Activated naive CD4-positive, alpha-beta T cell (primary cell): ENCODE measurements at regions not wholly inside any gene's neighbourhood (a gene's known extent, or its start where the extent isn't known, plus 50 kb on each side); places are given as distances from the start of the nearest gene placed in this dataset.

ENCODE experiments used
- DNase-seq, 4 experiments: peaks; one replicate each; lab custom pipeline; 2025; lab: John Stamatoyannopoulos, UW

DNA sequence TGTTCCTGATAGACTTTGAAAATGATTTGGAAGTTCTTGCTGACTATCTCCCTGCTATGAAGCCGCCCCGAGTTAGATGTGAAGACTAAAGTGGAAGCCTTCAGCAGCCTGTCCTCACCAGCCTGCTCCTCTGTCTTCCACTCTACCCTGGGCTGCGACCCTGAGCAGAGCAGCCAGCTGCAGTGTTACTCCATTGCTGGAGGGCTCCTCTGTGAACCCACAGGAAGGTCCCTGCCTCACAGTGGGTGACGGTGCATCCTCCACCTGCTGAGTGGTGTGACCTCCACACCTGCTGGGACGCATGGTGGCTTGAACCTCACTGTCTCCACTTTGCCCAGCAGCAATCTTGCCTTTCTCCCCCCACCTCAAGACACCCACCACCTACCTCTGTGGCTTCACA is 116.4 kb downstream of the IRS2 start:
- no peak for DNase-seq

DNA sequence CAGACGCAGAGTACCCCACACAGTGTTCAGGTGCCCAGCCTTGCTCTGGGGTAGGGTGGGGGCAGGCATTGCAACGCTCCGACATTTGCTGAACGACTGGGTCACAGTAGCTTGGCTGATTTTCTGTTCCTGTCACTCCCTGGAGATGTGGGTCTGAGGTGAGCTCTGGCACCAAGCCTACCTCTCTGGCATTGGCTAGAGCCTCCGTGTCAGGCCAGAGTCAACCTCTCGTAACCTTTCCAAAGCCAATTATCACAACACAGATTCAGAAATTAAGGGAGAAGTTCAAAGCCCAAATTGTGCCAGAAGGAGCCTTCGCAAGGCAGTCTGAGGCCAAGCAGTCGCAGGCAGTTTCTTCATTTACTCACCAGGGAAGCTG is 117.2 kb downstream of the IRS2 start:
- no peak for DNase-seq

DNA sequence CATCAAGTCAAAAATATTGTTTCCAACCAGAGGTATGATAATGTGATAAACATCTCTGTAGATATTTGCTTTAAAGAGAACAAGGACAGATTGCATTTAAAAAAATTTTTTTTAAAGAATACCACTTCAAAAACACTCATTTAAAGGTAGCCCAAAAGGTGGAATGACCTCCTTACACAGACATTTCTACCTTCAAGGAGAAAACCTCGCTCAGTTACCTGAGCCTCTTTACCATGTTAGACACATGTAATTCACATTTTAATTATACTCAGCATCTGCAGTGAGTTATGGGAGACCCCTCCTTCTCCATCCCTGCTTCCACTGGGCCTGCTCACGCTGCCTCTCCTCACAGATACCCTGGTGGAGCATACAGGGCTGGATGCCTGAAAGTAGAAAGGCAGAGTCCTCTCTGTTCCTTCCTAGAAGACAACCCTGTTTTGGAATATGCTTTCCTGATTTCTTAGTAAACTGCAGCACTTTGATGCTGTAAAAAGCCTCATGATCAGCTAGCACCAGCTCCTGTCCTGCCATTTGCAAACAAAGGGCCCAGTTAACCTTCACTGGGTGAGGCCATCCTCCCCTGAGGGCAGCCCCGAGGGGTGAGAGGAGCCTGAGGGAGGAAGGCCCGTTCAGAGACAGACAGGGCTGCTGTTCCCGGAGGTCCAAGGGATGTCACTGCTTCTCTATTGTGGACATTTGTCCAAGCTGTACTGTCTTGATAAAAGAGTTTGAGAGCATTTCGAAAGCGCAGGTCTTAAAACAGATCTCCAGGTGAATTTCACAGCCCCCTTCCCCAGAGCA is 117.8 kb downstream of the IRS2 start:
- no peak for DNase-seq

DNA sequence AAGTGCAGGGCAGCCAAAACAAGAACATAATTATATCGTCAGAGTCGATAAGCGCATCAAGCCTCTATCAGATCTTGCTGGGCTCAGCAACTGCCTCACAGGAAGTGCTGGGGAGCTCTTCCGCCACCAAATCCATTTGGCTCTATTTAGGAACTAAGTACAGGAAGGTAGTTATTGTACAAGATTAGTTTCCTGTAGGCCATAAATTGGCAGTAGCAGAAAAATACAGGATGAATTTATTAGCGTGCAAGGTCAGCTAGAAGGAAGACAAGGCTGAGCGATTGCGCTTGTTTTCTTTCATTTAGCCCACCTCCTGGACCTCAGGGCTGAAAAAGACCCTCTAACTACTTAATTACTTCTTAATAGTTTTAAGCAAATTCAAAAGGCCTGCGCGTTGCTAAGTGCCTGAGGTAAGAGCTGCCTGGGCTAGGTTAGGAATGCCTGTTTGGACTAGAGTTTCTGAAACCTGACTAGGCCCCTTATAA is 118.5 kb downstream of the IRS2 start:
- DNase-seq: no peak

DNA sequence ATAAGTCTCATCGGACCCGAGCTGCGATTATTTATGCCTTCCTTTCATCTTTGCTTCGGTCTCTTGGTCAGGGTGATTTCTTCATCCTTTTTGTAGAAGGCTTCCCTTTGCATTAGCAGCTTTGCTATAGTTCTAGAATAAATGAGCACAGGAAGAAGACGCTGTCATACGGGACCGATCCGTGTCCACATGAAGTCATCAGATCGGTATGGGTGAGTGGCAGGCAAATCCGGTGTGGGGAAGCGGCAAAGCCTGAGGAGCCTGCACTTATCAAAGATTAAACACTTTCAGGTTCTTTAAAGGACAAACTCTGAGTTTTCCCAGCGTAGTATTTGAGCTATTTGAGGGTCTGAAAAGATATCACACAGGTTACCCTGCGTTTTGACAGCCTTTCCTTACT is 119.3 kb downstream of the IRS2 start:
- DNase-seq: no peak

DNA sequence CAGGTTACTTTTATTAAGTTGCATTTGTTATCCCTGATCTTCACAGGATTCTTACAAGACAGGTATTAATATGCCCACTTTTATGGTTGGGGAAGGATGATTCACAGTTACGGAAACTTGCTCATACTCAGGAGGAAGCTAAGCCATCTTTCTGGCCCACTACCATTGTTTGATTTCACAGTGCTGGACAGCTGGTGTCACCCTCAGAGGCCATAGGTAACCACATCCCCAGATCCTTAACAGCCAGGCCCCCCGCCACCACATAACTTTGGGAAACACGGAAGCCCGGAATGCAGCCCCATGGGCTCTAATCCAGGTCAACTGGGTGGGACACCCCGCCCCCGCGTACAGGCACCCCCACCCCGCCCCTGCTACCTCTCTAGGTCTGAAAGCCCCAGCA is 119.7 kb downstream of the IRS2 start:
- DNase-seq: no peak

DNA sequence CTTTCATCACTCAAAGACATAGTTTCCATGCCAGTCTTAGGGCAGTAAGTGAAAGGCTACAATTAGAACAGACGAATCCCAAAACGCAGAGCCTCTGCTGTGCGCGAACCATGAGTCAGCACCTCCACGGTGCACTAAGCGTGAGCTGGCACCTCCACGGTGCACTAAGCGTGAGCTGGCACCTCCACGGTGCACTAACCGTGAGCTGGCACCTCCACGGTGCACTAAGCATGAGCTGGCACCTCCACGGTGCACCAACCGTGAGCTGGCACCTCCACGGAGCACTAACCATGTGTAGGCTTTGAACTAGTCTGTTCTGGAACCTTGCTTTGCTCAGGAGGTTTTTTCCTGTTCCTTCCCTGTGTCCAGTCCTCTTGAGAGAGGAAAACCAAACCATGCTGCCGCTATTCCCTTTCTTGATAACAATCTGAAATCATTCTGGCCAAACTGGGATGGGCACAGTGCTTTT is 120.6 kb downstream of the IRS2 start:
- DNase-seq: no peak

DNA sequence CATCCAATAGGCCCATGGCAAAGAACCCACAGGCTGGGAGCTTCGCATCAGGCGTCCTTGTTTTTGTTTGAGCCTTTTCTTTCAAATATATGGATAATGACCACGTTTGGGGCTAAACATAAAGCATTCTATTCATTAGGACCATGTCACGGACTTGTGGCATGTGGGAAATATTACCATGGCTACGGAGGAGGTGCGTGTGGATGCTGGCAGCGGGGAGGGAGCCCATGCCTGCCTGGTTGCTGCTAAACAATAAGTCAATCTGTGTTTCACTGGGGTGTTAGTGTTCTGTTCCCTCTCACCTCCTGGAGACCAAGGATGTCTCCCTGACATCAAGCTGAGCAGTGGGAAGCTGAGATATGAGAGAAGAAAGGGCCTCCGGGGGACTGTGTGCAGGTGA is 121.1 kb downstream of the IRS2 start:
- no peak for DNase-seq

DNA sequence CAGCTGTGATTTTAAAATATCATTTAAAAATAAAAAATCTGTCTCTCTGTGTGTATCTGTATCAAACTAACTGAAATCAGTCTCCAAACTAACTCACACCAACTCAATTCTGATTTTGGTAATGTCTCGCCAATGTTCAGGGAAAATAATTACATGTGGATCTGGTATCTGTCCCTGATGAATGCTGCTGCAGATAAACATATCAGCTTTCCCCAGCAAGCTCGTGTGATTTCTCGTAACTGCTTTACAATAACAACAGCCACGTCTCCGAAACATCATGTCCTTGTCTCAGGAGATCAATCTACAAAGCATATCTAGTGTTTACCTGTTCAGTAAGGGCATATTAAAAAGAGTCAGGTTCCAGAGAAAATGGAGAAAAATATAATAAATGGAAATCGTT is 129.0 kb downstream of the IRS2 start:
- DNase-seq: no peak

DNA sequence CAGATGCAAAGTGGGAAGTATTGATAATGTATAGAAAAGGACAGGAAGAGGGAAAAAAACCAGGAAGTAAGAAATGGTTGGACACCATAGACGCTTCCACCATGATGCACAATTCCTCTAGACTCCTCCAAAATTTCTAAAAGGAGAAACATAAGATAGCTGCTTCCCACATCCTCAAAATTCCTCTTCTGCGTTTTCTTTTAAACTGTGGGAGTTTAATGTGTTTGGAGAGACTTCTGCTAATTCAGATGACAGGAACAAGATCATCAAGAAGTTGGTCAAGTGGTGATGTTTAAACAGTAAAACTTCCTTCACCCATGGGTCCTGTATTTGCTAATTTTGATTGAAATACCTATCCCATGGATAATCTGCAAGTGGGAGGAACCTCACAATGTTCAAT is 130.2 kb downstream of the IRS2 start:
- DNase-seq: no peak

DNA sequence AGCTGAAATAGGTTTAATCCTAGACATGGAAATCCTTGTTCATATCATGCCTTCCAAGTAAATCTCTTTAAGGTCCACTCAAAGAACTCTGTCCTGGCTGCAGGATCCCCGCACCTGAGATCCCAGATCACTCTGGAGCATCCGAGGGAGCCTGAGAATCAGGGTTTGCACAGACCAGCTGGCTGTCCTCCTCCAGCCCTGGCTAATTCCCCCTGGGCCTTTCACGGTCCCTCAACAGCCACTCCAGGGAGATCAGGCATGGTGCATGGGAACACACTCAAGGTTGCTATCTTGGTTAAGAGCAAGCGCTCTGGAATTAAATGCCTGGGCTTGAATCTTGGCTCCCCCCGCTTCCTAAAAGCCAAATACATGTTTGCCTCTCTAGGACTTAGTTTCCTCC is 130.8 kb downstream of the IRS2 start:
- no peak for DNase-seq

DNA sequence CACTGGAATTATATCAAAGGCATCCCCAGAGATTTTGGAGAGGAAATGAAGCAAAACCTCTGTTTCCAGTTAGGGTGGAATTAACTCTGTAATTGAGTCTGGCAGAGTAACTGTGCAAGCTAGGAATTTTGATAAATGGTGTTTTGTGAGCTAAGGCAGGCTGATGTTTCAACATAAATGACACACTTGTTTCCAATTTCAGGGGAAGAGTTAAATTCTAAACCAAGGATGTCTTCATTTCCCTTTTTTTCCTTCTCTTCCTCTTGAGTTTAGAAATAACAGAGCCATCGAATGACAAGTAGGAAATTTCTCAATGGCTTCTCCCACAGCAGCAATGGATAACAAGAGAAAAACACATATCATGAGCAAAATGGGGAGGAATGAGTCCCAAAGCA is 131.2 kb downstream of the IRS2 start:
- no peak for DNase-seq

DNA sequence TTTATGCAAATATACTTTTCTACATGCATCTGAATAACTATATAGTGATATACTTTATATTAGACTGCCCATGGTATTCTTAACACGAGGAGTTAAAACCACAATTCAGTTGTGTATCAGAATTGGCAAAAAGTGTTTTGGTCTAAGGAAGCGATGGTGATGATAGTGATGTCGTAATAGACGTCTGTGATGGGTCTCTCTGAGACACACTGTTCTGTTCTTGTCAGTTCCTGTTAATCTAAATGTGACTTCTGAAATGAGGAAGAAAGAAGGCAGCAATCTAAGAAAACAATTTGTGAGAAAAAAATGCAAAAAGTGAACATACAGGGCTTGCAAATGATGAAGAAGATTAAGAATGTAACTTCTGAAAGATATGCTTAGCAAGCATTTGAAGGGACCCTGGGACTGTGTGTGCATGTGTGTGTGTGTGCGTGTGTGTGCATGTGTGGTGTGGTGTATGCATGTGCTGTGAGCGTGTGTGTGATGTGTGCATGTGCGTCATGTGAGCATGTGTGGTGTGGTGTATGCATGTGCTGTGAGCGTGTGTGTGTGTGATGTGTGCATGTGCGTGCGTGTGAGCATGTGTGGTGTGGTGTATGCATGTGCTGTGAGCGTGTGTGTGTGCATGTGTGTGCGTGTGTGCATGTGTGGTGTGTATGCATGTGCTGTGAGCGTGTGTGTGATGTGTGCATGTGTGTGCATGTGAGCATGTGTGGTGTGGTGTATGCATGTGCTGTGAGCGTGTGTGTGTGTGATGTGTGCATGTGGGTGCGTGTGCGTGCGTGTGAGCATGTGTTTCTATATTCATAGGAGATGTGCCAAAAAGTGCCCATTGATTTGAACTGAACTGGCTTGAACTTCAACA is 131.8 kb downstream of the IRS2 start:
- DNase-seq: no peak

DNA sequence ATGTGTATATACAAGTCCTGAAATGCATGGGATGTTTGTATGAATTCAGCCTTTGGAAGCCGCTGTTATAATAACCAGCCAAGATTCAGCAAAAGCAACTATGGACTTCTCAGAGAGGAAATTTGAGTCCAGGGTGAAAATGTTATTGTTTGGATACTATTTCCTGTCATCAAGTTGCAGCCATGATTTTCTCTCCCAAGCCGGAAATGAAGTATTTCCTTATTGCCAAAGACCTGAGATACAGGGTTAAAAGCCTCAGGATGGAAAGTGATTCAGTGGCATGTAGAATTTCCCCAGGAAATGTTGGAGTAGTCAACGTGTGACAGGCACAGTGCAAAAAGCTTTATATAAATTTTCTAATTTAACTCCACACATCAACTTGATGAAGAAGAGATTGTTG is 133.9 kb downstream of the IRS2 start:
- DNase-seq: no peak

DNA sequence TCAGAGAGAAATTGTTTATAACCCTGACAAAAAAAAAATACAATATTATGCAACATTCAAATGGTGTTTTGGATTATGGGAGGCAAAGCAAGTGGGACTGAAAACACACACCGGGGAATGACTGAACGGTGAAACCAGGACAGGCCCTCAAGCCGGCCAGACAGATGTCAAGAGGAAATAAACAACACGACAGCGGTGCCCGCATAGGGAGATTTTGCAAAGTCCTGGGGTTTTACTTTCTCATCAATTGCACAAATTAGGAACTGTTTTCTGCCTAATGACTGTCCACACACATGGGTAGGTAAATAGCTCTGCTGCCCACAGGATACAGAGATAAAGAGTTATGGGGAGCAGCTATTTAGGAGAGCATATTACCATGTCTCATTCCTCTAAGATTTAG is 134.5 kb downstream of the IRS2 start:
- DNase-seq: no peak

DNA sequence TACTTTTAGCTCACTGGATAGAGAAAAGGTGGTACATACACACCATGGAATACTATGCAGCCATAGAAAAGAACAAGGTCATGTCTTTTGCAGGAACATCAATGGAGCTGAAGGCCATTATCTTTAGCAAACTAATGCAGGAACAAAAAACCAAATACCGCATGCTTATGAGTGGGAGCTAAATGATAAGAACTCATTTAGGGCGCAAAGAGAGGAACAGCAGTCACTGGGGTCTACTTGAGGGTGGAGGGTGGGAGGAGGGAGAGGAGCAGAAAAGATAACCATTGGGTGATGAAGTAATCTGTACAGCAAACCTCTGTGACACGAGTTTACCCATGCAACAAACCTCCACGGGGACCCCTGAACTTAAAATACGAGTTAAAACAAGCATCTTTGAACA is 135.1 kb downstream of the IRS2 start:
- DNase-seq: no peak

DNA sequence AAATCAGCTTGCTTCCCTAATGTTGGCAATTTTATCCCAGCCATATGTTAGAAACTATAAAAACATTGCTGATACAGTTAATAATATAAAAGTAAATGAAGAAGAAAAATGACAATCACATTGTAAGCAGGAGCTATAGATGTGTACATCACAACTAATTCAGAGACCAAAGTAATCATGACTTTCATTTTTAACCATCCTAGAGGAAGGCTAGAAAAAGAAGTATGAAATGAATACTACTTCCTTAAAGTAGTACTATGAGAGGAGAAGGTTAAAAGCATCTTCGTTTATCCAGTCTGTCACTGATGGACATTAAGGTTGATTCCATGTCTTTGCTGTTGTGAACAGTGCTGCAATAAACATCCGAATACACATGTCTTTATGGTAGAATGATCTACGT is 135.5 kb downstream of the IRS2 start:
- DNase-seq: no peak

DNA sequence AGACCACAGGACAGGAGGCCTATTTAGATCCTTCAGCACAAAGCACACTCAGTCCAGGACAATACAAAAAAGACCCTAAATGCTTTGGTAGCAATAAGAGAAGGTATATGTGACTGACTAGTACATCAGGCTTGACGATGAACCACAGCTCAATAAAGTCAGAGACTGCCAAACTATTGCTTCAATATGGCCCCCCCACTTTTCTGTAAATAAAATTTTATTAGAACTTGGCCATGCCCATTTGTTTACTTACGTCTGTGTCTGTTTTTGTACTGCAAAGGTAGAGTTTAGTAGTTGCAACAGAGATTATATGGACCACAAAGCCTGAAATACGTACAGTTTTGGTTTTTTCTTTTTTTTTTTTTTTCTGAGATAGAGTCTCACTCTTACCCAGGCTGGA is 136.7 kb downstream of the IRS2 start:
- DNase-seq: no peak

DNA sequence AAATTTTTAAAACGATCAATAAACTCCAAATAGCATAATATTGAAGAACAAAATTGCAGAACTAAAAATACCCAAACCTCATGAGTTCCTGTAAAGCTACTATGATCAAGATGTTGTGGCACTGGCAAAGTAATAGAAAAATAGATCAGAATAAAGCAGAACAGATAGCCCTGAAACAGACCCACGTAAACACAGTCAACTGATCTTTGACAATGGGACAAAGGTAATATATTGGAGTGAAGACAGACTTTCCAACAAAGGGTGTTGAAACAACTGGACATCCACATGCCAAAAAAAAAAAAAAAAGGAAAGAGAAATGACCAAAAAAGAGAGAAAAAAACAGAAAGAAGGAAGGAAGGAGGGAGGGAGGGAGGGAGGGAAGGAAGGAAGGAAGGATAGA is 138.7 kb downstream of the IRS2 start:
- no peak for DNase-seq

DNA sequence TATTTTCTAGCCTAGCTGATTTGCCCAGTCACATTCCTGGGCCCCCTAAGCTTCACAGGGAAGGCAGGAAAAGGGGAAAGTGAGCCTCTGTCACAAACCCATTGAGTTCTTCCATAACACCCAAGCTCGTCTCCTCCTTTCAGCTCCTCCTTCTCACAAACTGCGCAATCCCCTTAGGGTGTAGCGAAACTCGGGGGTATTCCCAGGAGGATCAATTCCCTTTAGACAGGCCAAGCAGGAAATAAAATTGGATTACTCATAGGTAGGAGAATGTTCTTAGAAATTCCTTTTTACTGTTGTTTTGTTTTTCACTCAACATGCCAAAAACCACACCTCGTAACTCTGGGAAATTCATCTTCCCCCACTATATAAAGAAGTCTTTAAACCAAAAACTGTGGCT is 139.3 kb downstream of the IRS2 start:
- no peak for DNase-seq

DNA sequence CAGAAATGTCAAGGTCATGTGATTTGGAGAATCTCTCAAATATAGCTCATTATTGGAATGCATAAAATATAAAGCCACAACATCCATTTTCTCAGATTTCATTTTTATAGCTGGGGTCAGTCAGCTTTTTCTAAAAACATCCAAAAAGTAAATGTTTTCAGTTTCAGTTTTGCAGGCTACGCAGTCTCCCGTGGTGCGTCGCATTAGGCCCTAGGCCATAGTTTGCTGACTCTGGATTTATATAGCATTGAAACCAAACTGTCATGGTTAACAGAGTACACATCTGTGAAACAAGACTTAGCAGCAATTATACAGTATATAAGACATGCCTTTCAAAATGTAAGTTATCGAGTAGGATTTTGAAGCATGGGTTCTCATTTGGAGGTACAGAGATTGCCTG is 140.0 kb downstream of the IRS2 start:
- no peak for DNase-seq

DNA sequence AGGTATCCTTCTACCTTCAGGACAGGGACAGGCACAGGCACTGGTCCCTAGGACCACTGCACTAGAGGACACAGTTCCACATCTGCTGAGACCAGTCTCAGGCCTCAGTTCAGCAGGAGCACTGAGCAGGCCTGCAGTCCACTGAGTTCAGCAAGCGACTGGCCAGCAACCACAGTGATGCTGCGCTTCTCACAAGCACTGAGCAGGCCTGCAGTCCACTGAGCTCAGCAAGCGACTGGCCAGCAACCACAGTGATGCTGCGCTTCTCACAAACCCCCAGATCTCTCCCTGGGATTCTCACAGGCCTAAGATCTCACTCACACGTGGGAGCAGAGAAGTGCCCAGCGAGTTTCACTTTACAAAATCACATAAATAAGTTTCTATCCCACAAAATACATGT is 140.6 kb downstream of the IRS2 start:
- no peak for DNase-seq

DNA sequence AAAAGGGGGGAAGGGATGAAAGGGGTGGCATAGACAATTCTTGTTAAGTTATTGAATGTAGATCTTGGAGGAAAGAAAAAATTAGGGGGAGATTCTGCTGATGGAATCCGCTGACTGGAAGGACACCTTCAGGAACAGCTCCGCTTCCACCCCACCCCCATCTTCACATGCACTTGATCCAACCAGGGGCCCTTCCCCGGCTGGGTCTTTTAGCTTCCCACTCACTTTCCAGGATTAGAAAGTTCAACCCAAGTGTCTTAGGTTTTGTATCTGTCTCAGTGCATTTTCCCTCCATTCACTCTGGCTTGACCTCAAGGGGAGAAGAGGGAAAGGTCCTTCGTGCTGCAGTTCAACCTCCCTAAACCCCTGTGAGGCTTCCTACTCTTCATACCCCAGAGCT is 141.4 kb downstream of the IRS2 start:
- no peak for DNase-seq
